ENCODE measurements at regions not wholly inside any gene's neighbourhood (a gene's known extent, or its start where the extent isn't known, plus 50 kb on each side); places are given as distances from the start of the nearest gene placed in this dataset.
"Not testable (repeated sequence)": the region's sequence is repeated elsewhere in the genome, so short reads cannot be mapped to it uniquely, and the experiment has no call there.

GRCh38 chr9:81058782-81059181 lies 630.6 kb downstream of the TLE1 start:
- DNase-seq: no peak

- no peak for DNase-seq
These were observed 635.9 kb downstream of the TLE1 start for GRCh38 chr9:81053298-81054025.

GRCh38 chr9:81052846-81053245 lies 636.5 kb downstream of the TLE1 start:
- no peak for DNase-seq

- DNase-seq: no peak
These were observed 642.1 kb downstream of the TLE1 start for GRCh38 chr9:81047280-81047679.

GRCh38 chr9:81045658-81046057 lies 643.7 kb downstream of the TLE1 start:
- no peak for DNase-seq

GRCh38 chr9:81037889-81038288 lies 651.5 kb downstream of the TLE1 start:
- no peak for DNase-seq

- no peak for DNase-seq
These were observed 653.7 kb downstream of the TLE1 start for GRCh38 chr9:81035601-81036000.

- peak; percentile 66 for DNase-seq
These were observed 654.2 kb downstream of the TLE1 start for GRCh38 chr9:81035171-81035570.

GRCh38 chr9:81032831-81033230 lies 656.5 kb downstream of the TLE1 start:
- DNase-seq: peak; percentile 93

GRCh38 chr9:81032030-81032572 lies 657.2 kb downstream of the TLE1 start:
- peak; percentile 79 for DNase-seq

GRCh38 chr9:81031422-81032029 lies 657.8 kb downstream of the TLE1 start:
- DNase-seq: peak; percentile 55

- DNase-seq: no peak
These were observed 659.3 kb downstream of the TLE1 start for GRCh38 chr9:81030027-81030426.

GRCh38 chr9:81028504-81028903 lies 660.8 kb downstream of the TLE1 start:
- DNase-seq: peak; percentile 84

GRCh38 chr9:81022177-81022576 lies 667.2 kb downstream of the TLE1 start:
- DNase-seq: no peak

GRCh38 chr9:81014945-81015344 lies 674.4 kb downstream of the TLE1 start:
- DNase-seq: not testable (repeated sequence)

- not testable (repeated sequence) for DNase-seq
These were observed 676.2 kb downstream of the TLE1 start for GRCh38 chr9:81013191-81013590.

GRCh38 chr9:81002906-81003305 lies 686.4 kb downstream of the TLE1 start:
- no peak for DNase-seq

- peak; percentile 93 for DNase-seq
These were observed 687.1 kb downstream of the TLE1 start for GRCh38 chr9:81002242-81002641.

- peak; percentile 55 for DNase-seq
These were observed 693.6 kb downstream of the TLE1 start for GRCh38 chr9:80995759-80996158.

- no peak for DNase-seq
These were observed 694.5 kb downstream of the TLE1 start for GRCh38 chr9:80994892-80995291.

GRCh38 chr9:80985595-80985994 lies 703.8 kb downstream of the TLE1 start:
- DNase-seq: not testable (repeated sequence)

- no peak for DNase-seq
These were observed 712.9 kb downstream of the TLE1 start for GRCh38 chr9:80976403-80976802.

- not testable (repeated sequence) for DNase-seq
These were observed 719.0 kb downstream of the TLE1 start for GRCh38 chr9:80970377-80970776.

GRCh38 chr9:80968611-80969010 lies 720.7 kb downstream of the TLE1 start:
- peak; percentile 65 for DNase-seq
